ENCODE measurements at regions not wholly inside any gene's neighbourhood (a gene's known extent, or its start where the extent isn't known, plus 50 kb on each side); places are given as distances from the start of the nearest gene placed in this dataset.

GRCh38 chr4:24471486-24472160 lies 112.7 kb downstream of the DHX15 start:
- Histone ChIP-seq H4K5ac (ENCODE audit: insufficient read length, low read depth, low read length) (no peak overlapping the region), H2BK12ac (ENCODE audit: low read depth, low read length) (peak overlapping the region; percentile 44; the same call in 1 of the 2 replicates), H3K14ac (ENCODE audit: insufficient read length) (no peak overlapping the region), H3K4me1 (replicated peaks in 1 of 4; ENCODE audit: control insufficient read depth in 3 of 4, insufficient read depth in 4 of 4, low read length in 3 of 4) (peaks cover 6 to 14% (median 10%) of the 10 kb centered on the region in 4 experiments), H3K36me3 (ENCODE audit: control insufficient read depth in 2 of 4, insufficient read depth in 4 of 4, low read length in 3 of 4) (no peaks in the 10 kb centered on the region; a peak in 1 of 8 replicates), H2BK120ac (replicated peaks; ENCODE audit: low read depth, low read length) (no peak overlapping the region), H3K79me1 (ENCODE audit: low read depth, low read length) (no peaks in the 10 kb centered on the region), H2BK15ac (ENCODE audit: low read length) (no peak overlapping the region), H3K27me3 (replicated peaks in 1 of 4; ENCODE audit: control insufficient read depth in 3 of 4, extremely low read depth in 1 of 4, insufficient read depth in 3 of 4, low read length in 3 of 4) (peaks cover 0 to 17% (median 8%) of the 10 kb centered on the region in 4 experiments; a peak in 6 of 7 replicates), H4K91ac (replicated peaks; ENCODE audit: insufficient read length, low read length) (peak overlapping the region; percentile 62), H3K23me2 (ENCODE audit: low read depth, low read length) (peaks cover 26% of the 10 kb centered on the region), H3K9ac (replicated peaks in 1 of 4; ENCODE audit: extremely low read depth in 1 of 4, low read depth in 3 of 4, low read length in 3 of 4) (peak overlapping the region in 2 of 4 experiments; percentile 25 to 31; a peak in 2 of 7 replicates), H4K8ac (ENCODE audit: extremely low read depth, insufficient read depth, low read length) (peak overlapping the region; percentile 41), H2BK20ac (ENCODE audit: low read length) (no peak overlapping the region), H2BK5ac (ENCODE audit: low read depth, low read length) (peak overlapping the region; percentile 29; the same call in 1 of the 2 replicates), H3K79me2 (ENCODE audit: control insufficient read depth in 1 of 2, insufficient read depth in 2 of 2, low read length in 2 of 2) (no peaks in the 10 kb centered on the region), H3K4me3 (ENCODE audit: extremely low read depth in 1 of 4, insufficient read depth in 2 of 4, low read depth in 3 of 4, low read length in 4 of 4) (peak overlapping the region; percentile 66 to 80 (median 76)), H3K23ac (ENCODE audit: insufficient read length) (no peak overlapping the region), H3K56ac (replicated peaks; ENCODE audit: insufficient read length, low read depth, low read length) (no peak overlapping the region), H2AFZ (ENCODE audit: low read length) (no peak overlapping the region; the same call in 1 of the 2 replicates), H2AK5ac (ENCODE audit: low read depth, low read length) (no peak overlapping the region), H3K4ac (replicated peaks; ENCODE audit: insufficient read length, low read depth, low read length) (no peak overlapping the region), H3K18ac (ENCODE audit: extremely low read depth, low read length) (peak overlapping the region; percentile 88), H3K27ac (ENCODE audit: low read depth, low read length) (no peak overlapping the region), H4K20me1 (replicated peaks in 1 of 2; ENCODE audit: control insufficient read depth in 1 of 2, insufficient read depth in 2 of 2, low read length in 2 of 2) (peaks cover 0 to 1% of the 10 kb centered on the region in 2 experiments), H3K4me2 (ENCODE audit: insufficient read depth in 1 of 2, low read depth in 2 of 2, low read length in 2 of 2) (peak overlapping the region; percentile 96 to 100), H3K9me3 (ENCODE audit: insufficient read depth in 2 of 2, low read depth in 1 of 2, low read length in 1 of 2) (no peaks in the 10 kb centered on the region)
- ChIA-PET POLR2A (ENCODE audit: partially characterized antibody) (interaction anchor here (0.9 to 4.2 kb wide), 14 partner anchors 9 to 509 kb away, joined by 3 to 28 read pairs (median 4); partner anchors contain the start of gene DHX15), CTCF (ENCODE audit: partially characterized antibody) (interaction anchor here (0.5 to 1.9 kb wide), 10 partner anchors 10 to 986 kb away, joined by 3 to 7 read pairs (median 4); no protein-coding TSS in a partner anchor)
- FAIRE-seq (no peak), DNase-seq (ENCODE audit: low read depth in 1 of 2, low spot score in 2 of 2) (peak in 1 of 2 experiments; percentile 83)
- 5% methylated on average over 48 of the region's 50 CpGs; no CpG with 5 or more reads in 1 of the 2 experiments for WGBS, 2 experiments (ENCODE audit: extremely low coverage in 1 of 2, insufficient coverage in 1 of 2, insufficient read length in 1 of 2, insufficient replicate concordance in 2 of 2, low coverage in 1 of 2, low lambda C conversion rate in 2 of 2, missing lambda C conversion rate in 1 of 2)
- TF ChIP-seq CTCF (IDR thresholded peaks at IDR 0.05; ENCODE audit: control extremely low read depth in 1 of 3, insufficient read depth in 1 of 3, low read depth in 1 of 3, low read length in 3 of 3) (no peak), CREB1 (IDR thresholded peaks at IDR 0.05) (no peak), BACH1 (IDR thresholded peaks at IDR 0.05; ENCODE audit: low read length) (no peak), CEBPB (IDR thresholded peaks at IDR 0.05; ENCODE audit: low read depth, low read length) (no peak), POU5F1 (IDR thresholded peaks at IDR 0.05; ENCODE audit: low read depth, low read length) (no peak), TAF1 (IDR thresholded peaks at IDR 0.05; ENCODE audit: low read depth, low read length) (peak; percentile 18; the same call in 1 of the 2 replicates), SRF (IDR thresholded peaks at IDR 0.05; ENCODE audit: low read depth, low read length) (no peak), FOSL1 (IDR thresholded peaks at IDR 0.05; ENCODE audit: insufficient read depth, low read depth, low read length) (no peak), ATF3 (IDR thresholded peaks at IDR 0.05; ENCODE audit: insufficient read depth, low read depth, low read length) (no peak)
